ENCODE measurements at regions not wholly inside any gene's neighbourhood (a gene's known extent, or its start where the extent isn't known, plus 50 kb on each side); places are given as distances from the start of the nearest gene placed in this dataset.
A peak's percentile ranks its signal among the peaks of the same experiment; 100 is the strongest.
"Not testable (repeated sequence)": the region's sequence is repeated elsewhere in the genome, so short reads cannot be mapped to it uniquely, and the experiment has no call there.

GRCh38 chr4:71872767-71873415, 89.0 kb upstream of the GC start:
- H3K9ac ChIP-seq (ENCODE audit: low read length), result peak overlapping the region; percentile 43
- no peaks in the 10 kb centered on the region for H3K27me3 ChIP-seq (ENCODE audit: insufficient read depth, low read depth, low read length)
- no peaks in the 10 kb centered on the region for H3K9me2 ChIP-seq (ENCODE audit: insufficient read depth, low read length)
- TF ChIP-seq POLR2AphosphoS5 (IDR thresholded peaks at IDR 0.05) (peak; percentile 36), MXI1 (conservative IDR thresholded peaks at IDR 0.05; ENCODE audit: poor library complexity, severe bottlenecking) (no peak), EP300 (conservative IDR thresholded peaks at IDR 0.05; ENCODE audit: poor library complexity, severe bottlenecking) (peak; percentile 76)
- H3K36me3 ChIP-seq (ENCODE audit: insufficient read depth, low read length), result no peaks in the 10 kb centered on the region
- no peaks in the 10 kb centered on the region for H3K9me3 ChIP-seq (ENCODE audit: low read length)
- H3F3A ChIP-seq (ENCODE audit: insufficient read depth, low read length, poor library complexity, severe bottlenecking), result no peaks in the 10 kb centered on the region
- H2AFZ ChIP-seq (ENCODE audit: low read depth, low read length), result peak overlapping the region; percentile 25
- peak overlapping the region; percentile 72 for H3K4me2 ChIP-seq (ENCODE audit: low read length)
- no peaks in the 10 kb centered on the region for H3K79me2 ChIP-seq (replicated peaks; ENCODE audit: insufficient read depth, low read length)
- peak overlapping the region; percentile 87 for H3K27ac ChIP-seq (ENCODE audit: low read length)
- H3K4me3 ChIP-seq (ENCODE audit: low read length), result peak overlapping the region; percentile 33
- no peaks in the 10 kb centered on the region for H4K20me1 ChIP-seq (ENCODE audit: insufficient read depth)

GRCh38 chr4:71878376-71878775, 94.5 kb upstream of the GC start:
- H3K9me2 ChIP-seq (ENCODE audit: insufficient read depth, low read length), result no peaks in the 10 kb centered on the region
- H3K9me3 ChIP-seq (ENCODE audit: low read length), result no peaks in the 10 kb centered on the region
- no peaks in the 10 kb centered on the region for H4K20me1 ChIP-seq (ENCODE audit: insufficient read depth)
- no peaks in the 10 kb centered on the region for H3K79me2 ChIP-seq (replicated peaks; ENCODE audit: insufficient read depth, low read length)
- H3K36me3 ChIP-seq (ENCODE audit: insufficient read depth, low read length), result no peaks in the 10 kb centered on the region
- TF ChIP-seq SMC3 (conservative IDR thresholded peaks at IDR 0.05; ENCODE audit: poor library complexity), result no peak
- no peak for TF ChIP-seq CTCF (IDR thresholded peaks at IDR 0.05; ENCODE audit: poor library complexity, severe bottlenecking)
- TF ChIP-seq MXI1 (conservative IDR thresholded peaks at IDR 0.05; ENCODE audit: poor library complexity, severe bottlenecking), result no peak
- no peak overlapping the region for H3K4me2 ChIP-seq (ENCODE audit: low read length)
- H3K9ac ChIP-seq (ENCODE audit: low read length), result no peak overlapping the region
- H3K27me3 ChIP-seq (ENCODE audit: insufficient read depth, low read depth, low read length), result no peaks in the 10 kb centered on the region
- no peak overlapping the region for H3K27ac ChIP-seq (ENCODE audit: low read length)
- H2AFZ ChIP-seq (ENCODE audit: low read depth, low read length), result no peak overlapping the region
- no peak overlapping the region for H3K4me3 ChIP-seq (ENCODE audit: low read length)
- H3F3A ChIP-seq (ENCODE audit: insufficient read depth, low read length, poor library complexity, severe bottlenecking), result no peaks in the 10 kb centered on the region

GRCh38 chr4:71882113-71882841, 98.4 kb upstream of the GC start:
- Histone ChIP-seq H3K9me2 (ENCODE audit: insufficient read depth, low read length) (no peaks in the 10 kb centered on the region), H3K27me3 (ENCODE audit: insufficient read depth, low read depth, low read length) (no peaks in the 10 kb centered on the region), H3K79me2 (replicated peaks; ENCODE audit: insufficient read depth, low read length) (no peaks in the 10 kb centered on the region), H3K9ac (ENCODE audit: low read length) (no peak overlapping the region), H3K27ac (ENCODE audit: low read length) (no peak overlapping the region), H4K20me1 (ENCODE audit: insufficient read depth) (no peaks in the 10 kb centered on the region), H3K4me2 (ENCODE audit: low read length) (no peak overlapping the region), H3F3A (ENCODE audit: insufficient read depth, low read length, poor library complexity, severe bottlenecking) (no peaks in the 10 kb centered on the region), H3K36me3 (ENCODE audit: insufficient read depth, low read length) (no peaks in the 10 kb centered on the region), H3K9me3 (ENCODE audit: low read length) (no peaks in the 10 kb centered on the region), H2AFZ (ENCODE audit: low read depth, low read length) (no peak overlapping the region), H3K4me3 (ENCODE audit: low read length) (no peak overlapping the region)
- TF ChIP-seq EP300 (conservative IDR thresholded peaks at IDR 0.05; ENCODE audit: poor library complexity, severe bottlenecking), result no peak
- no peak for TF ChIP-seq EZH2 (IDR thresholded peaks at IDR 0.05; ENCODE audit: borderline replicate concordance, insufficient read depth, low read length, poor library complexity, severe bottlenecking)
- no peak for TF ChIP-seq RAD21 (conservative IDR thresholded peaks at IDR 0.05)
- TF ChIP-seq SMC3 (conservative IDR thresholded peaks at IDR 0.05; ENCODE audit: poor library complexity), result no peak
- no peak for TF ChIP-seq TAF1 (IDR thresholded peaks at IDR 0.05; ENCODE audit: low read depth)
- no peak for TF ChIP-seq POLR2AphosphoS5 (IDR thresholded peaks at IDR 0.05)
- TF ChIP-seq MXI1 (conservative IDR thresholded peaks at IDR 0.05; ENCODE audit: poor library complexity, severe bottlenecking), result no peak
- no peak for TF ChIP-seq CTCF (IDR thresholded peaks at IDR 0.05; ENCODE audit: poor library complexity, severe bottlenecking)
- TF ChIP-seq REST (IDR thresholded peaks at IDR 0.05; ENCODE audit: borderline replicate concordance), result no peak

GRCh38 chr4:71900366-71900765, 116.5 kb upstream of the GC start:
- H3K27me3 ChIP-seq (ENCODE audit: insufficient read depth, low read depth, low read length); H3F3A ChIP-seq (ENCODE audit: insufficient read depth, low read length, poor library complexity, severe bottlenecking); H3K79me2 ChIP-seq (replicated peaks; ENCODE audit: insufficient read depth, low read length); H2AFZ ChIP-seq (ENCODE audit: low read depth, low read length); H4K20me1 ChIP-seq (ENCODE audit: insufficient read depth); H3K9ac ChIP-seq (ENCODE audit: low read length); H3K4me2 ChIP-seq (ENCODE audit: low read length); H3K9me2 ChIP-seq (ENCODE audit: insufficient read depth, low read length); H3K4me3 ChIP-seq (ENCODE audit: low read length); H3K36me3 ChIP-seq (ENCODE audit: insufficient read depth, low read length); H3K27ac ChIP-seq (ENCODE audit: low read length); H3K9me3 ChIP-seq (ENCODE audit: low read length): not testable (repeated sequence)

Data from neural cell (in vitro differentiated cells).